Mammary epithelial cell (primary cell): ENCODE measurements at regions not wholly inside any gene's neighbourhood (a gene's known extent, or its start where the extent isn't known, plus 50 kb on each side); places are given as distances from the start of the nearest gene placed in this dataset.

Source experiments
- EZH2 ChIP-seq: IDR thresholded peaks from 2 replicates; pipeline ENCODE4 v1.6.1; 2012; ENCODE audit warnings: low read length, inconsistent platforms, borderline replicate concordance
- TF ChIP-seq, protein P1 (sequence below), 2 donors: IDR thresholded peaks in 1 of 2; conservative IDR thresholded peaks in 1 of 2; 2 replicates each; pipeline ENCODE4 v1.5.1; 2011 to 2012; ENCODE audit warnings: inconsistent platforms in 2 of 2, low read length in 2 of 2, mild to moderate bottlenecking in 2 of 2, control low read depth in 1 of 2, low read depth in 1 of 2; ENCODE audit not compliant: insufficient read depth in 1 of 2; ENCODE audit errors: extremely low read depth in 1 of 2

DNA sequence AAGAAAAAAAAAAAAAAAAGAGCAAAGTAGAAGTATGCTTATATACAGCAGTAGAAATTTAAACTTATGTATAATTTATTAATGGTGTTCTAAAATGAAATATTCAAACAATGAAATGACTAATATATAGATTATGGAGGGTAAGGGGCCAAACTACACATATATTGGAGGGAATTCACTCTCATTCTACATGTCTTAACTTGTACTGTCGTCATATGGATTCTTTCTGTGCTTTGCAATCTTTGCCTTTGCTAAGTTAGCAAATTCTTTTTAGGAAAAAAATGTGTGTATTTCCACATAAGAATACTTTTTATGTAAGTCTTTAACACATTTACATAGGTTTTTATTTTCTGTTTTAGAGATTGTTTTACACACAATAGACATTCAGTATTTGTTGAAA is 118.9 kb upstream of the MBNL1 start:
- TF ChIP-seq, protein P1, sequence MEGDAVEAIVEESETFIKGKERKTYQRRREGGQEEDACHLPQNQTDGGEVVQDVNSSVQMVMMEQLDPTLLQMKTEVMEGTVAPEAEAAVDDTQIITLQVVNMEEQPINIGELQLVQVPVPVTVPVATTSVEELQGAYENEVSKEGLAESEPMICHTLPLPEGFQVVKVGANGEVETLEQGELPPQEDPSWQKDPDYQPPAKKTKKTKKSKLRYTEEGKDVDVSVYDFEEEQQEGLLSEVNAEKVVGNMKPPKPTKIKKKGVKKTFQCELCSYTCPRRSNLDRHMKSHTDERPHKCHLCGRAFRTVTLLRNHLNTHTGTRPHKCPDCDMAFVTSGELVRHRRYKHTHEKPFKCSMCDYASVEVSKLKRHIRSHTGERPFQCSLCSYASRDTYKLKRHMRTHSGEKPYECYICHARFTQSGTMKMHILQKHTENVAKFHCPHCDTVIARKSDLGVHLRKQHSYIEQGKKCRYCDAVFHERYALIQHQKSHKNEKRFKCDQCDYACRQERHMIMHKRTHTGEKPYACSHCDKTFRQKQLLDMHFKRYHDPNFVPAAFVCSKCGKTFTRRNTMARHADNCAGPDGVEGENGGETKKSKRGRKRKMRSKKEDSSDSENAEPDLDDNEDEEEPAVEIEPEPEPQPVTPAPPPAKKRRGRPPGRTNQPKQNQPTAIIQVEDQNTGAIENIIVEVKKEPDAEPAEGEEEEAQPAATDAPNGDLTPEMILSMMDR (conservative IDR thresholded peaks at IDR 0.05 in 1 of 2, IDR thresholded peaks at IDR 0.05 in 1 of 2; ENCODE audit: extremely low read depth in 1 of 2, insufficient read depth in 1 of 2, low read depth in 1 of 2, low read length in 2 of 2), result no peak
- TF ChIP-seq EZH2, result no peak
